Cardiac fibroblast (primary cell): ENCODE measurements at regions not wholly inside any gene's neighbourhood (a gene's known extent, or its start where the extent isn't known, plus 50 kb on each side); places are given as distances from the start of the nearest gene placed in this dataset.
"Not testable (repeated sequence)": the region's sequence is repeated elsewhere in the genome, so short reads cannot be mapped to it uniquely, and the experiment has no call there.

Experiments used
- DNase-seq, 2 donors: peaks; one replicate each; pipeline versions ENCODE4 v3.0.0 to v3.0.0-alpha.2; 2010; ENCODE audit warnings: low read depth in 2 of 2
- H3K4me3 ChIP-seq, 2 donors: replicated peaks in 1 of 2; 1 replicate in 1 of 2; 2 replicates in 1 of 2; pipeline ENCODE4 v1.5.1; 2011; ENCODE audit warnings: low read depth in 2 of 2, low read length in 2 of 2, mild to moderate bottlenecking in 2 of 2, moderate library complexity in 1 of 2
- TF ChIP-seq, protein P1 (sequence below): IDR thresholded peaks from one replicate; pipeline ENCODE4 v1.5.1; 2011; ENCODE audit warnings: low read depth, mild to moderate bottlenecking, low read length, inconsistent platforms

DNA sequence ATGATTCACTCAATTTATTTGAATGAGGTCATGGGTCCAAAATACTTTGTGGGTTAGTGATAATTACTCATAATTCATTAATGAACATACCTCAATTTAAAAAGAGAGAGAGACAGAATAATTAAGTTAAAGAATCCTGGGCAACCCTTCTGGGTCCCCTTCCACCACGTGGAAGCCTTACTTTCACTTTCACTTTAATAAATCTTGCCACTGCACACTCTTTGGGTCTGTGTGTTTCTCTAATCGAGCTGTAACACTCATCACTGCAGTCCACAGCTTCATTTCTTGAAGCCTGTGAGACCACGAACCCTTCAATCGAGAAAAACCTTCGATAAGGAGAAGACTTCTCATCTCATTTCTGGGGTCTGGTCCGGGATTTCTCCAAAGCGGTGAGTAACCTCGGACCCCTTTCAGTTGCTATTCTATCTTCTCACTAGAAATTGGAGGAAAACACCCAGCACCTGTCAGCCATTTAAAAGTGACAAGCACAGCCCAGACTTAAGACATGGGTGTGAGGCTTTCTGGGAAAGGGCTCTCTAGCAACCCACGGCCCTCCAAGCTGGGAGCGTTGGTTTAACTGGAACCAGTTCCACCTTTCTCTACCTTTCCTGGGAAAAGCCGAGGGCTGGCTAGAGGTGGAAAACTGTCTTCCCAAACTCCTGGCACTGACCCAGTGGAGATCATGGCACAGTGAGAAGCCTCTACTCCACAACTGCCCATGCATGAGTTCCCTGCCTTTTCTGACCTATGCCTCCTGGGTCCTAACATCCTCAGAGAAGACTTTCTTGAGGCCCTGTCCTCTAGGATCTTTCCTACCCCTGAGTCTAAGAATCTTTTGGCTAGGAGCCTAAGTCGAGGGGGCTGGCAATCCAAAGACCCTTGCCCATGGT, 148.8 kb upstream of the ATF7IP start:
- peak in 1 of 2 donors; percentile 25 for DNase-seq
- no peak overlapping the region for H3K4me3 ChIP-seq
- TF ChIP-seq, protein P1, sequence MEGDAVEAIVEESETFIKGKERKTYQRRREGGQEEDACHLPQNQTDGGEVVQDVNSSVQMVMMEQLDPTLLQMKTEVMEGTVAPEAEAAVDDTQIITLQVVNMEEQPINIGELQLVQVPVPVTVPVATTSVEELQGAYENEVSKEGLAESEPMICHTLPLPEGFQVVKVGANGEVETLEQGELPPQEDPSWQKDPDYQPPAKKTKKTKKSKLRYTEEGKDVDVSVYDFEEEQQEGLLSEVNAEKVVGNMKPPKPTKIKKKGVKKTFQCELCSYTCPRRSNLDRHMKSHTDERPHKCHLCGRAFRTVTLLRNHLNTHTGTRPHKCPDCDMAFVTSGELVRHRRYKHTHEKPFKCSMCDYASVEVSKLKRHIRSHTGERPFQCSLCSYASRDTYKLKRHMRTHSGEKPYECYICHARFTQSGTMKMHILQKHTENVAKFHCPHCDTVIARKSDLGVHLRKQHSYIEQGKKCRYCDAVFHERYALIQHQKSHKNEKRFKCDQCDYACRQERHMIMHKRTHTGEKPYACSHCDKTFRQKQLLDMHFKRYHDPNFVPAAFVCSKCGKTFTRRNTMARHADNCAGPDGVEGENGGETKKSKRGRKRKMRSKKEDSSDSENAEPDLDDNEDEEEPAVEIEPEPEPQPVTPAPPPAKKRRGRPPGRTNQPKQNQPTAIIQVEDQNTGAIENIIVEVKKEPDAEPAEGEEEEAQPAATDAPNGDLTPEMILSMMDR, result no peak

DNA sequence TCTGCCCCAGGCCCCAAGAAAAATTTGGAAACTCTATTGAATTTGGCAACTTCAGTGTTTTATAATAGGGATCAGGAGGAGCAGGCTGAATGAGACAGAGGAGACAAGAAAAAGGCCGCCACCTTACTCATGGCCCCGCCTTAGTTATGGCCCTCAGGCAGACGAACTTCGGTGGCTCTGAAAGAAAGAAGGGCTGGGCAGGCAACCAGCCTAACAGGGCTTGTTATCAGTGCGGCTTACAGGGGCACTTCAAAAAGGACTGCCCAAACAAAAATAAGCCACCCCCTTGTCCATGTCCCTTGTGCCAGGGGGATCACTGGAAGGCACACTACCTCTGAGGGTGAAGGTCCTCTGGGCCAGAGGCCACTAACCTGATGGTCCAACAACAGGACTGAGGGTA, 146.3 kb upstream of the ATF7IP start:
- H3K4me3 ChIP-seq, result no peak overlapping the region
- TF ChIP-seq, protein P1, result no peak
- no peak for DNase-seq

DNA sequence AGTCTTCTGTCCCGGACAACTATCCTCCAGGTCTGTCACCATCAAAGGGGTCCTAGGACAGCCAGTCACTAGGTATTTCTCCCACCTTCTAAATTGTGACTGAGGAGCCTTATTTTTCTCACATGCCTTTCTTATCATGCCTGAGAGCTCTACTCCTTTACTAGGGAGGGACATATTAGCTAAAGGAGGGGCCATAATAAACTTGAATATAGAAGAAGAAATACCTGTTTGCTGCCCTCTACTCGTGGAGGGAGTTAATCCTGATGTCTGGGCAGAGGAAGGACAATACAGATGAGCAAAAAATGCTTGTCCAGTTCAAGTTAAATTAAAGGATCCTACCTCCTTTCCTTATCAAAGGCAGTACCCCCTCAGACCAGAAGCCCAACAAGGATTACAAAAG, 145.8 kb upstream of the ATF7IP start:
- not testable (repeated sequence) for H3K4me3 ChIP-seq

DNA sequence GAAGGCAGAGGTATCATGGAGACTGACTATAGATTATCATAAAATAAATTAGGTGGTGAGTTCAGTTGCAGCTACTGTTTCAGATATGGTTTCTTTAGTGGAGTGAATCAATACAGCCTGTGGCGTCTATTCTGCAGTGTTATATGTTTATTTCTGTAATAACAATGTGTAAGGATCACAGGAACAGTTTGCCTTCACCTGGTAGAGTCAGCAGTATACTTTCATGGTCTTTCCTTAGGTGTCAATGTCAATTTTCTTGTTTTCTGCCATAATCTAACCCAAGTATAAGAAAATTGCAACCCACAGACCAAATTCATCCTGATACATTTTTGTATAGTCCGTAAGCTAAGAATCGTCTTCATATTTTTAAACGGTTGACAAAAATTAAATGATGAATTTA, 140.4 kb upstream of the ATF7IP start:
- TF ChIP-seq, protein P1, result no peak
- no peak overlapping the region for H3K4me3 ChIP-seq
- DNase-seq, result no peak

More for the DNA sequence above, 145.8 kb upstream of the ATF7IP start:
- not testable (repeated sequence) for DNase-seq

DNA sequence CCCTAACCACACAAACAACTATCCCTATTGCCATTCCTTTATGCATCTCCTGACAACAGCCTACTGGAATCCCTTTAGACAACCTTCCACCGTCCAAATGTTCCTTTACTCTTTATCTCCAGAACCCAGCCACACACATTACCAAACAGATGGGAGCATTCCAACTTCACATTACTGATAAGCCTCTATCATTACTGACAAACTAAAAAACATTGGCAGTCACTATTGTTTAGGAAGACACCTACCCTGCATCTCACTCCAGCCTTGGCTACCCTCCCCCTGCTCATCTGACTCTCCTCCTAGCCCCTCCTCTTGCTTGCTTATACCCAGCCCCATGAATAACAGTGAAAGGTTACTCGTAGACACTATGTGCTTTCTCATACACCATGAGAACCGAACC, 130.3 kb upstream of the ATF7IP start:
- DNase-seq, result not testable (repeated sequence)

DNA sequence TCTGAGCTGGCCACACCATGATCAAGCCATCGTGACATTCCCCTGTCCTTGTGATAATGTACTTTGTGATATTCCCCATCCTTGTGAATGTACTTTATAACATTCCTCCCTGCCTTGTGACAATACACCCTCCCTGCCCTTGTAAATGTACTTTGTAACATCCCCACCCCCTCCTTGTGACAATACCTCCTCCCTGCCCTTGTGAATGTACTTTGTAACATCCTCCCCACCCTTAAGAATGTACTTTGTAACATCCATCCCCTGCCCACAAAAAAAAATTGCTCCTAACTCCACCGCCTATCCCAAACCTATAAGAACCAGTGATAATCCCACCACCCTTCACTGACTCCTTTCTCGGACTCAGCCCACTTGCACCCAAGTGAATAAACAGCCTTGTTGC, 128.8 kb upstream of the ATF7IP start:
- not testable (repeated sequence) for H3K4me3 ChIP-seq

More for the DNA sequence above, 130.3 kb upstream of the ATF7IP start:
- not testable (repeated sequence) for H3K4me3 ChIP-seq

DNA sequence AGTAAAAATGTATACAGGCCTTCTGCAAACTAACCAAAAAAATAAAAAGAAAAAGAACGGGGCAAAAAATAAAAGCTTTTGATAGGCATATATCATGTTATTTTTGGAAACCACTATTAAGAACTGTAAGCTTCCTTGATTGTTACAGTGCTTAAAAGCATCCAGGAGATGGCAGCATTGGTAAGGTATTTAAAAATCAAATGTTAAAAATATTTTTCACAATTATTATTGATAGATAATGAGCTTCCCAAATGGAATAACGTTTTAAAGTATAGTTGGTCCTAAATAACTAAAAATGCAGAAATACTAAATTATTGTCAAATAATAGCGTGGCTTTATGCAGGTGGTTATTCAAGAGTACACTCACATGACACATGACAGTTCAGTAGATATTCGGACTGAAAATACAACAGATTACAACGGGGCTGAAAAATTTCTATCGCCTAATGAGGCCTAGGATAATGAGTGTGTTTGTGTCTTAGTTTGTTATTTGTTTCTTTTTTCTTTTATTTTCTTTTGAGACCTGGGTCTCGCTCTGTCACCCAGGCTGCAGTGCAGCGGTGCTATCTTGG, 127.2 kb upstream of the ATF7IP start:
- TF ChIP-seq, protein P1, result peak; percentile 52
- DNase-seq, result peak; percentile 67 to 70

More for the DNA sequence above, 128.8 kb upstream of the ATF7IP start:
- DNase-seq, result not testable (repeated sequence)

DNA sequence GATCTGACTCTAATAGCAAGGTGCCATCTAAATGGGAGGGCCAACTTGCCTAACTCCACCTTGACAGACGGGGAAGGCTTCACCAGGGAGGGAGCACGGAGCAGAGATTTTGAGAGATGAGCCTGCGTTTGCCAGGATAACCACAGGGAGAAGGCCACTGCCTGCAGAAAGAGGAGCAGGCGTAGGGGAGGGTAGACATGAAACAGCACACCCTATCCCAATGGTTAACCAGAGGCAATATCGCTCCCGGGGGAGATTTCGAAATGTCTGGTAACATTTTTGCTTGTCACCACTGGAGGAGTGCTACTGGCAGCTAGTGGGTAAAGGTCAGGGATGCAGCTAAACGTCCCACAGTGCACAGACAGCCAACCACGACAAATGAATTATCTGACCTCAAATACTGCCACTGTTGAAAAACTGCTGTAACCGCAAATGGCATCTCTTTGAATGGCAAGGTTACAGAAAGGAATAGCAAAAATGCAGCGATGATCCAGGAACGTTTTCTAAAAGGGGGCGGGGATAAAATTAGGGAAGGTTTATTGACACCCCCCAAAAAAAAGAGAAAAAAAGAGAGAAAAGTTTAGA, 126.0 kb upstream of the ATF7IP start:
- TF ChIP-seq, protein P1, result no peak
- peak; percentile 47 to 80 for DNase-seq
- H3K4me3 ChIP-seq, result no peak overlapping the region

More for the DNA sequence above, 127.2 kb upstream of the ATF7IP start:
- H3K4me3 ChIP-seq, result no peak overlapping the region
